HG03558 (cell line): ENCODE measurements at regions not wholly inside any gene's neighbourhood (a gene's known extent, or its start where the extent isn't known, plus 50 kb on each side); places are given as distances from the start of the nearest gene placed in this dataset.

Source experiments
- ATAC-seq: cut with Tn5 transposase; IDR thresholded peaks from one replicate; pipeline ENCODE4 v1.9.1; 2021; ENCODE audit warnings: moderate number of reproducible peaks; ENCODE audit not compliant: unreplicated experiment; ENCODE audit errors: extremely low read depth

DNA sequence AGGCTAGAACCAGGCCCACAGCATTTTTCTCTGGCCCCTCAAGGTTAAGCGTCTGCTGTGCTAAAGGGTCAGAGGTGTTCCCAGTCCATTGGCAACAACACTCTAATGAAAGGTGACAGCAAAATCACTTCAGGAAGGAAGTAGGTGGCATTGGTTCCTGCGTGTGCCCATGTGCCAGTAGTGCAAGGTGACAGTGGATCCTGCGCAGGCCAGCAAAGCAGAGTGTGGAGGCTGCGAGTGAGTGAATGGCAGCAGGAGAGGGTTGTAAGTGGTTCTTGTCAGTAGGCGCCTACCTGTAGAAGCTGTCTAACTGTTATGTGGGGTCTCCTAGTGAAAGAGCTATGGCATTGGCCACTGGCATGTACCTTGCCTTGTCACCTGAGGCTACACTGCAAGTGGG is 898.2 kb upstream of the TYRP1 start:
- ATAC-seq: no peak

DNA sequence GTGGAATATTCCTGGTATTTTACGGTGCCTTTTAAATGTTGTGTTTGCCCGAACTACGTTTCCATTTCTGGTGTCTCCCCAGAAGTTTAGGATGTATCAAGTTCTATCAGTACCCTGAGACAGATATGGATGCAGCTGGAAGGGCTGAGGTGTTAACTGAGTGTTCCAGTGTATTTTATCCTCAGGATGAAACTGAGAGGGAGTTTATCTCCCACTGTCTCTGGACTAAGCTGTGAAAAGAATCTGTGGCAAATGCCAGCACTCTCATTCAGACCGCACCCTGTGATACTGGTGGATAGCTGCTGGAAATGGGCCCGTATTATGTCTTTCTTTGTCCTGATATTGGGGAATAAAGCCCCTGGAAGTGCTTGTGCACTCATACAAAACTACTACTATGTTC is 887.2 kb upstream of the TYRP1 start:
- ATAC-seq: no peak

- no peak for ATAC-seq
Measured at GRCh38 chr9:11821306-11821975, 871.7 kb upstream of the TYRP1 start.

DNA sequence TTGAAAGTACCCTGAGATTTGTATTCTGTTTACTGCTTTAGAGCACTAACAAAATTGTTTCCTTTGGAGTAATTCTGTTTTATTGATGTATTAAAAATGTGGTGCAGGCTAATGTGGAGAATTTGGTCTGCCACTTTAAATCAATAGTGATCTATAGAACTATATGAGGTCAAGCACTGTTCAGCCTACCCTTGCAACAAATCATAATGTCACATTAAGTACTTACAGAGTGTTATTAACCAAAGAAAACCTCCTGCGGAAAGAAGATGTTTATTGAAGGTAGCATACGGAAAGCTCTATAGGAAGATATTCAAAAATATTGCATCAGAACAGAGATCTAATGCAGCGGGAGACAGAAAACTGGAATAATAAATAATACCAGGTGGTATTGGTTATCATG is 865.0 kb upstream of the TYRP1 start:
- no peak for ATAC-seq

GRCh38 chr9:11833056-11833455 is 860.1 kb upstream of the TYRP1 start:
- ATAC-seq: no peak

GRCh38 chr9:11868795-11869194 is 824.4 kb upstream of the TYRP1 start:
- no peak for ATAC-seq

DNA sequence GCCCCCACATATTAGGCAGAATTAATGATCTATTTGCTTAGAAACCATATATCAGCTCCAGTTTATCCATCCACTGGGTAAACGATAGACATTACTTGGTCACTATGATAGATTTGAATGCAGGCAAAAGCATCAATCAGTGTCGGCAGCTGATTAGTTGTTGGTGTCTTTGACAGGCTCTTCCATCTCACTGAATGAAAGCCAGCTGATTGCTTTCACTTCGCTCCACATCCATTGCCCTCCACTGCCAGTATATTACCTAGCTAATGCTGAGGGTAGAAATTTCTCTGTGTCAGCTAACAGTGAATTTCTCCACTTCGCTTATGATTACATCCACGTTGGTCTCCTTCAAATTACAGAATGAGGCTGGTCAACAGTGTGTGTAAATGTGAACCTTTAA is 821.3 kb upstream of the TYRP1 start:
- no peak for ATAC-seq

DNA sequence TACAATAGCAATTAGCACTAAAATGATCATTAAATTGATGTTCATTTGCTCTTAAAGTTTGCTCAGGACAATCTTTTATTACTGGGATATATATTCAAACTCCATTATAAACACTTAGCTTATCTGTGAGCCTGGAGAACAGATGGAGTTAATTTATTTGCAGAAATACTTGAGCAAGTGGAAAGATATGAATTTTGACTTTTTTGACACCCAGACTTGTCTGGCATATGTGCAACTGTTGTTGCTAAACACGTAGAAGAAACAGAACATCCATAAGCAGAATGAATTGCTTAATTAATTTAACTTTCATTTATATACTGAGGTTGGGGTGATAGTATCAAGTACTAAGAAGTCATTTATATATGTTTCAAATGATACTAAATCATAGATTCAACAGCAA is 820.7 kb upstream of the TYRP1 start:
- ATAC-seq: no peak

GRCh38 chr9:11874414-11874813 is 818.8 kb upstream of the TYRP1 start:
- ATAC-seq: no peak

DNA sequence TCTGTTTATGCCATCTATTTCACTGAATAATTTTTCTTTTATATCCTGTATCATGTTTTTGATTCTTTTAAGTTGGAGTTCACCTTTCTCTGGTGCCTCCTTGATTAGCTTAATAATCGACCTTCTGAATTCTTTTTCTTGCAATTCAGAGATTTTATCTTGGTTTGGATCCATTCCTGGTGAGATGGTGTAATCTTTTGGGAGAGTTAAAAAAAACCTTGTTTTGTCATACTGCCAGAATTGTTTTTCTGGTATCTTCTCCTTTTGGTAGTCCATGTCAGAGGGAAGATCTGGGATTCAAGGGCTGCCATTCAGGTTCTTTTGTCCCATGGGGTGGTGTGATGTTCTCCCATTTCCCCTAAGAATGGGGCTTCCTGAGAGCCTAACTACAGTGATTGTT is 800.8 kb upstream of the TYRP1 start:
- no peak for ATAC-seq

DNA sequence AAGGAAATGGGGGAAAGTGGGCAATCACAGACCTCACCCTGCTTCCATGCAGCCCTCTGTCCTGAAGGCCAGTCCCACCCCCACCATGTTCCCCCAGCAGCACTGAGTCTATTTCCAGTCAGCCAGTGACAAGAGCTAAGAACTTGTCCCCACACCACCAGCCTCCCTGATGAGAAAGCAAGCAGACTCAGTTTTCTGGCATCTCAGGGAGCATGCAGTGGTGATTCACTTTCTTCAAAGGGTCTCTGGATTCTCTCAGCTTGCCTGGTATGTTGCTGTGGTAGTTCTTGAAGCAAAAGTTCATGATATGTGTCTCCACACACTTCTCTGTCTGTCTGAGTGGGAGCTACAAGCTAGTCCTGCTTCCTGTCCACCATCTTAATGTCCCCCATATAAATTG is 799.9 kb upstream of the TYRP1 start:
- no peak for ATAC-seq

GRCh38 chr9:11894136-11894535 is 799.0 kb upstream of the TYRP1 start:
- no peak for ATAC-seq

GRCh38 chr9:11902610-11903009 is 790.6 kb upstream of the TYRP1 start:
- ATAC-seq: no peak

DNA sequence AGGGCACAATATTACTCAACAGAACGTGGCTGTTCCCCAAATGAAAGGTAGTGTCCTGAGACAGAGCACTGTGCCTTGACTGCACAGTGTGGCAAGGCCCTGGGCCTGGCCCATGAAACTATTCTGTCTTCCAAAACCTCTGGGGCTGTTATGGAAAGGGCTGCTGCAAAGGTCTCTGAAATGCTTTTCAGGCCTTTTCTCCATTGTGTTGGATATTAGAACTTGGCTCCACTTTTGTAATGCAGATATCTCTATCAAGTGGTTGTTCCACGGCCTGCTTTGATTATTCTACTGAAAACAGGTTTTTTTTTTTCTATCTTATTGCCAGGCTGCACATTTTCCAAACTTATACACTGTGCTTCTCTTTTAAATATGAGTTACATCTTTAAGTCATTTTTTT is 777.5 kb upstream of the TYRP1 start:
- no peak for ATAC-seq

GRCh38 chr9:11928871-11929321 is 764.3 kb upstream of the TYRP1 start:
- ATAC-seq: no peak

DNA sequence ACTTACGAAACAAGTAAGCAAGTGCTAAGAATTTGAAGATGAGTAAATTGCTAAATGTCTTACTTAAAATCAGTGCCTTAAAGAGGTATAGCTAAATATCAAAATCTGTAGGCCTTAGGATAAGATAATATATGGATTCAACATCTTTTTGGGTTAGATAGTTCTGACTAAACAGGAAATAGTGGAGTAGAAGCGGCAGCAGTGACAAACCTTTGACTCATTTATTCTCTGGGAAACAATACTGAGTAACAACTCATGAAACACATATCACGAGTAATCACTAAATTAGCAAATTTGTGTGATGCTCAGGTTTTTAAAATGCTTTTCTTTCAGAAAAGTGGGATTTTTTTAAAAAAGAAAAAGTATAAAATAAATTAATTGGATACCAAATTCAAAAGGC is 762.1 kb upstream of the TYRP1 start:
- no peak for ATAC-seq

DNA sequence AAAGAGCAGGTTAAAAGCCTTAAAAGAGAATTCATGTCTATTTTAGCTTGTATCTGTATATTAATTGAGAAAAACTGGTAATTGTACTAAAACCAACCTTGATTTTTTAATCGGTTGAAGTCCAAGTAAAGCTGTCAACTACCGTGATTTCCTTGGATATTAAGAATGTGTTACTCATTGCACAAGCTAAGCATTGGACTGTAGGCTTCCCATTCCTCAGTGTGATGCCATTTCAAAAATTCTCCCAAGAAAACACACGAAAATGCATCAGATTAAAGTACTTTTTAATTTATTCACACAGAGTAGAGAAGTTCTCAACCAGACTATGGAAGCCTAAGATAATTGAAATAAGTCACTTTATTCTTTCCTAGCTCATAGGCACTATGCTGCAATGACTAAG is 761.4 kb upstream of the TYRP1 start:
- no peak for ATAC-seq

GRCh38 chr9:11933926-11934325 is 759.3 kb upstream of the TYRP1 start:
- no peak for ATAC-seq

GRCh38 chr9:11946531-11946930 is 746.7 kb upstream of the TYRP1 start:
- no peak for ATAC-seq

DNA sequence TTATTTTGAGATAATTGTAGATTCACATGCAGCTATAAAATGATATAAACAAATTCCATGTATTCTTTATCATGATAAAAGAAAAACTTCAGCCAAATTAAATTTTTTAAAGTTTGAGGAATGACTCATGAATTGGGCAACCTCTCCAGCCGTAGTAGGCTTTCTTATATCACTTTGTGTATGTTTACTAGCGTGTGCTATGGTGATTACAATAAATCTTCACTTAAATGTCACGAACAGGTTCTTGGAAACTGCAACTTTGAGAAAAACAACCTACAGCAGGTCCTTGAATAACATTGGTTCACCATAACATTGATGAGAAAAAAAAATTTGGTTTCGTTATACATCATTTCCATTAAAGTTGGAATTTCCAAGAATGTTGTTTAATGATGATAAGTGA is 730.9 kb upstream of the TYRP1 start:
- ATAC-seq: no peak

- no peak for ATAC-seq
Measured at GRCh38 chr9:11966786-11967185, 726.4 kb upstream of the TYRP1 start.

- ATAC-seq: no peak
Measured at GRCh38 chr9:11968631-11969030, 724.6 kb upstream of the TYRP1 start.

DNA sequence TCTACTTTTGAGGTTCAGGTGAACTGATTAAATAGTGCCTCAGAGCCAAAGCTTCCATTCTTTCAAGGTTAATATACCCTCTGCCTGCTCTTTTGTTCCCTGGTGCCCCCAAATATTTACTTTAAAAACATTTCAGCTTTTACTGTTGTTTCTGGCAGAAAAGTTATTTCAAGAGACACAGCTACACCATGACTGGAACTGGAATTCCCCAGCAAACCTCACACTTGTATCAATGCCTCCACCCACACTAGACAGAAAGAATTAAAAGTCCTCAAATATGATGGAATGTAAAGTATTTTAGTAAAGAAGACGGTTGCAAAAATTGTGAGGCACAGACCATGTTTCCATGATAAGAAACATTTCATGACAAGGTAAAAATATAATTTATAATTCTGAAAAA is 720.2 kb upstream of the TYRP1 start:
- no peak for ATAC-seq
